Lower leg skin (tissue), 4 donors: ENCODE measurements at regions not wholly inside any gene's neighbourhood (a gene's known extent, or its start where the extent isn't known, plus 50 kb on each side); places are given as distances from the start of the nearest gene placed in this dataset.

Experiments
- DNase-seq, 2 donors: peaks; one replicate each; pipeline ENCODE4 v3.0.0-alpha.2; 2019; ENCODE audit warnings: low spot score in 2 of 2
- H3K4me3 ChIP-seq: fragments of 200-600 bp; sonication (generic); 2 replicates; pipeline ENCODE4 v1.5.1; 2017; ENCODE audit warnings: mild to moderate bottlenecking, low read depth; ENCODE audit not compliant: poor library complexity, severe bottlenecking
- CTCF ChIP-seq, 3 donors: fragments of 450-650 bp; IDR thresholded peaks; one replicate each; pipeline ENCODE4 v1.5.1; 2016; ENCODE audit warnings: antibody characterized with exemption in 3 of 3, mild to moderate bottlenecking in 3 of 3, moderate library complexity in 2 of 3
- POLR2A ChIP-seq, 2 donors: fragments of 450-650 bp; IDR thresholded peaks; one replicate each; pipeline ENCODE4 v1.6.1; 2016 to 2017; ENCODE audit warnings: antibody characterized with exemption in 2 of 2, mild to moderate bottlenecking in 1 of 2, moderate library complexity in 1 of 2
- WGBS, 2 donors: methylation state at CpG; one replicate each; pipeline ENCODE4 v1.1.5; 2018; 5-methylcytosine and 5-hydroxymethylcytosine counted together
- intact Hi-C: fragments of 100-400 bp; cut with DNase I; formaldehyde crosslinking; loops from one replicate; pipeline ENCODE4 v1.15.0; 2023; ENCODE audit warnings: low total_unique reads

GRCh38 chr14:98477935-98478334, 794.1 kb downstream of the BCL11B start:
- intact Hi-C loops: no loop called here
- TF ChIP-seq CTCF (IDR thresholded peaks at IDR 0.05) (no peak), POLR2A (IDR thresholded peaks at IDR 0.05) (no peak)
- no peak for DNase-seq
- H3K4me3 ChIP-seq: no peak overlapping the region
- 85 to 88% methylated on average over 5 of the region's 5 CpGs for WGBS, 2 donors

GRCh38 chr14:98489115-98489514, 782.9 kb downstream of the BCL11B start:
- 79 to 81% methylated on average over 4 of the region's 4 CpGs for WGBS, 2 donors

GRCh38 chr14:98494582-98494981, 777.4 kb downstream of the BCL11B start:
- intact Hi-C loops: no loop called here
- 47 to 72% methylated on average over 5 of the region's 5 CpGs for WGBS, 2 donors
- DNase-seq: no peak
- H3K4me3 ChIP-seq: no peak overlapping the region
- no peak for TF ChIP-seq CTCF (IDR thresholded peaks at IDR 0.05)
- TF ChIP-seq POLR2A (IDR thresholded peaks at IDR 0.05): no peak

More at GRCh38 chr14:98489115-98489514, 782.9 kb downstream of the BCL11B start:
- intact Hi-C loops: no loop called here
- no peak for TF ChIP-seq CTCF (IDR thresholded peaks at IDR 0.05)
- TF ChIP-seq POLR2A (IDR thresholded peaks at IDR 0.05): no peak
- H3K4me3 ChIP-seq: no peak overlapping the region
- DNase-seq: no peak

- 52 to 64% methylated on average over 7 of the region's 7 CpGs for WGBS, 2 donors
- H3K4me3 ChIP-seq: no peak overlapping the region
- peak in 1 of 2 donors; percentile 19 for DNase-seq
- intact Hi-C loops: no loop called here
- TF ChIP-seq POLR2A (IDR thresholded peaks at IDR 0.05) (no peak), CTCF (IDR thresholded peaks at IDR 0.05) (no peak)
Observed at GRCh38 chr14:98498019-98498885, 773.7 kb downstream of the BCL11B start.

- peak in 1 of 2 donors; percentile 39 for DNase-seq
- 65 to 70% methylated on average over 7 of the region's 7 CpGs for WGBS, 2 donors
- TF ChIP-seq CTCF (IDR thresholded peaks at IDR 0.05): no peak
- H3K4me3 ChIP-seq: no peak overlapping the region
- intact Hi-C loops: no loop called here
Observed at GRCh38 chr14:98501335-98501734, 770.7 kb downstream of the BCL11B start.
